ENCODE measurements at regions not wholly inside any gene's neighbourhood (a gene's known extent, or its start where the extent isn't known, plus 50 kb on each side); places are given as distances from the start of the nearest gene placed in this dataset.

DNA sequence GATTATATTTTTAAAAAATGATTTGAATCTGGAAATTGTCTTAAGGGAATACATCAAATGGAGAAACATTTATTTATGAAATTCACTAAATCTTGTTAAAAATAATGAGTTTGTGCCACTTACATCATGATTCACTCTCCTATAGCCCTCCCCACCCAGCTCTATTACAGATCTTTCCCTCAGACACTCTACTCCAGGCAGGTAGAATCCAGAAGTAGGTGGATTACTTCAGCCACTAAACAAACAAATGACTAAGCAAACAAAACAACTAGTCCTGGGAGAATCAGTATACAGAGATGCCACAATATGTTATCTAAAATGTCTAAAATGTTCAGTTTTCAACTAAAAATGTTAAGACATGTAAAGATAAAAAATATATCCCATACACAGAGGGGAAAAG is 608.1 kb upstream of the UBE2E2 start:
- no peak for DNase-seq (ENCODE audit: low spot score)

DNA sequence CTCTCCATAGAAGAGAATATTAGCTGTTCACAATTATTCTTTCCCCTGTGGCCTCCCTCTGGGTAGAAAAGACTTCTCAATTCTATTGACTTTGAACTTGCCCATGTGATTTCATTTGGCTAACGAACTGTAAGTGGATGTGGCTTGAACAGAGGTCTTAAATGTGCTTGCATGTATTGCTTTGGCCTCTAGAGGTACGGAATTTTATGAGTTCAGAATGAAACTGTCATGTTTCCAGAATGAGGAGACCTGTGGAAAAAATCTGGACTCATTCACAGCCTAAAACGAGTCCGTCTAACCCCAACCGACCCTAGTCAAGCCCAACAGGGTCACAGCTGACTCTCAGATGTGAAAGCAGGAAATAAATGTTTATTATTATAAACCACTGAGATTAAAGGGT is 596.7 kb upstream of the UBE2E2 start:
- peak; percentile 11 for DNase-seq (ENCODE audit: low spot score)

DNA sequence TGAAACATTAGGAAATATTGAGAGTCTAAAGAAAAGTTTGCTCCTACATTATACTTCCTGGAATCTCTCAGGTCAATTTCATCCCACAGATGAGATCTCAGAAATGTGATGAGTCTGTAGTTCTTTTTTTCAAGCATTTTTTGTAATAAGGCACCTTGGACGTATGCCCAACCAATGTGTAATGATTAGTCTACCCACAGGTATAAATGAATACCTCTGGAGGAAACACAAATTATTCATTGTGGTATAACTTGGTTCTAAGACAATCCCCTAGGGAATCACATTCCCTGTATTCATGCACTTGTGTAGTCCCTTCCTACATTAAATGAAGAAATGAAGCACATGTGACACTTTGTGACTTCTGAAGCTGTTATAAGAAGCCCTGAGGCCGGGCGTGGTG is 596.2 kb upstream of the UBE2E2 start:
- DNase-seq (ENCODE audit: low spot score): peak; percentile 88

DNA sequence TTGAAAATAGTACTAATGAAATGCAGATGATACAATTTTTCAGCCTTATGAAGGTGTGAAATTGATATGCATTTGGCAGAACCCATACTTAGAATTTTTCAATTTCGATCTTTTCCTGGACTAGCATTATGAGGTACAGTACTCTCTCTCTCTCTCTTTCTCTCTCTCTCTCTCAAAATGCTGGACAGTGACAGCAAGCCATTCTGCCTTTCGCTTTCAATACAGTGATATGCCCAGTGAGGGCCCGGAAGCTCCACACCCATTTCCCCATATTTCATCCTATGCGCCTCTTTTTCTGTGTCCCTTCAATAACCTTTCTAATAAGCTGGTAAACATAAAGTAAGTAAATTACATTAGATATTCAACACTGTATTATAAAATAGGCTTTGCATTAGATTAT is 595.0 kb upstream of the UBE2E2 start:
- no peak for DNase-seq (ENCODE audit: low spot score)

DNA sequence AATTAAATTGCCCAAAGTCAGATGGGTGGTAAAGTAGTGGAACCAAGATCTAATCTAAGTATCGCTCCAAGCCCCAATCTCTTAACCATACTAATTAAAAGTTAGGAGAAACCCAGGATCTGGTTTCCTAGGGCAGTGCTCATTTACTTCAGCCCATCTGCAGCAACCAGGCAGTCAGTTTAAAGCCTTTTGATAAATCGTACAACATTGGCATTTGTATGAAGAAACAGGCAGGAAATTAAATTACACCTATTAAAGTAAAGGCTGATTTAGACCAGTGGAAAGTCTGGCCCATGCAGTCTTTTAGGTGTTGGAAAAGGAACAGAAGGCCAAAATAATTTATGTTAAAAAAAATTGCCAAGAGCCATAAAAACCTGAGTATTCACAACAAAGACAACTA is 594.4 kb upstream of the UBE2E2 start:
- DNase-seq (ENCODE audit: low spot score): no peak

DNA sequence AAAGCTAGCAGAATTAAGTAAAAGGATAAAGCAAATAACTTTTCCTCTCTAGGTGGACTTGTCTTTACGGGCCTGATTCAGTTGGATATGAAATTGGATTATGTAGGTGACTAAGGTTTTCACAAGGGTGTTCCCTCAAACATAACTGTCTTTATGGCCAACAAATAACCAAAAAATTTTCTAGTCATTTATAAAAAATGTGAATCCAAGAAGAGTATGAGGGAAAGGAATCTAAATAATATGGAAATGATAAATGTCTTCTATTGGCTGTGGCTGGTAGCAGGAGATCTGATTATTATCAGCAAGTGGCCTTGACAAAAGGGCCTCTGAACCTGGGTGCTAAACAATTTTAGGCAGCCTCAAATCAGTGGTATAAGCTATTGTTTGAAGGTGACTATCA is 594.0 kb upstream of the UBE2E2 start:
- DNase-seq (ENCODE audit: low spot score): no peak

DNA sequence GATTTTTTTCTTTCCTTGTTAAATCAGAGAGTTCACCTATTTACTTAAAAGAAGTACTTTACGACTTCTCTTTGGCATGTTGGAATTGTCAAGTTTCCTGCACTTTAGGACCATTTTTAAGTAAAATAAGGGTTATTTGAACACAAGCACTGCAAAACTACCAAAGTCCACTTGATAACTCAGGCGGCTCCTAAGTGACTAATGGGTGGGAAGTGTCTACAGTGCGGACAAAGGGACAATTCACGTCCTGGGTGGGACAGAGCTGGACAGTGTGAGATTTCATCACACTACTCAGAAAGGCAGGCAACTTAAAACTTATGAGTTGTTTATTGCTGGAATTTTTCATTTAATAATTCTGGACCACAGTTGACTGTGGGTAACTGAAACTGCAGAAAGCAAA is 590.2 kb upstream of the UBE2E2 start:
- DNase-seq (ENCODE audit: low spot score): no peak

DNA sequence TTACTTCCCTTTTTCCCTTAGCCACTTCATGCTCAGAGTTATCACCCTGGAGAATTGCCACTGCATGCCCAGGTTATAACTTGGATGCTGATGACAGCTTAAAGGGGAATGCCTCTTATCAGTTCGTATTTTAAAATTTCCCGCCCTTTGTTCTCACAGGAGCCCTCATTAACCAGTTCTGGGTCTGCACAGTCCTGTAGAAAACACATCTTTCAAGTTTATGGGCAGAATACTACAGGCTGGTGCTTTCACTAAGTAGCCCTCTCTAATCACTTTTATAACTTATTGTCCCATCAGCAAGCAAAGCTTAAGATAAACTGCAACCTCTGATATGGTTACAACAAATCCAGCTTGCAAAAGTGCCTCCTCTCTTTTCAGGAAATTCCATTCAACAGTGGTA is 587.3 kb upstream of the UBE2E2 start:
- no peak for DNase-seq (ENCODE audit: low spot score)

DNA sequence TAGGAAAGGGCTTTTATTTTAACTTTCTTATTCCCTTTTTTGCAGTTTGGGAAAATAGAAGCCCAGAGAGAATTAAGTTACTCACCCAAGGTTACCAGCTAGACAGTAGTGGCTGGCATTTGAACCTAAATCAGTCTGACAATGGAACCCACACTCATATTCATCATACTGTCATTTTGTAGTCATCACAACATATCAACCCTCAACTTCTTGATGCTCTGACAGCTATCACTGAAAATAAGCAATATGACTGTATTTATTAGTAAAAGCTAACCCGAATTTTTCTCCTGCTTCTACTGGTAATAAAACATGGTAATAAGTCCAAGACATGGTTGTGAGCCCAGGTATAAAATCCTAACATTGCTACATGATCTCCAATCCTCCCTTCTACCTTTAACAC is 585.8 kb upstream of the UBE2E2 start:
- no peak for DNase-seq (ENCODE audit: low spot score)

DNA sequence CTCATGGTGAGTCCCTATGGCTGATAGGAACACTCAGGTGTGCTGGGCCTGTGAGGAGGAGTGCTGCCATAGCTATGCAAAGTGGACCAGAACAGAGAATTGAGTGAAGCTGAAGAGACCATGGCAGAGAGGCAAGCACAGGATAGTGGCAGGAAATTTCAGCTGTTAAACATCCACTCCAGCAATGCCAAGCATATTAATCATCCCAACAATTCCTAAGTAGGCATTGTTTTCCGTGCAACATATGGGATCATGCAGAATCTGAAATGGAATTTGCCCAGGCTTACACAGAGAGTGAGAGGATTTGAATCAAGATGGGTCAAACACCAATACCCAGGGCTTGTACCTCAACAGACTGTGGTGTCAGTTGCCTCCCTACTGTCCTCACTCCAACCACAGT is 582.6 kb upstream of the UBE2E2 start:
- peak; percentile 32 for DNase-seq (ENCODE audit: low spot score)

DNA sequence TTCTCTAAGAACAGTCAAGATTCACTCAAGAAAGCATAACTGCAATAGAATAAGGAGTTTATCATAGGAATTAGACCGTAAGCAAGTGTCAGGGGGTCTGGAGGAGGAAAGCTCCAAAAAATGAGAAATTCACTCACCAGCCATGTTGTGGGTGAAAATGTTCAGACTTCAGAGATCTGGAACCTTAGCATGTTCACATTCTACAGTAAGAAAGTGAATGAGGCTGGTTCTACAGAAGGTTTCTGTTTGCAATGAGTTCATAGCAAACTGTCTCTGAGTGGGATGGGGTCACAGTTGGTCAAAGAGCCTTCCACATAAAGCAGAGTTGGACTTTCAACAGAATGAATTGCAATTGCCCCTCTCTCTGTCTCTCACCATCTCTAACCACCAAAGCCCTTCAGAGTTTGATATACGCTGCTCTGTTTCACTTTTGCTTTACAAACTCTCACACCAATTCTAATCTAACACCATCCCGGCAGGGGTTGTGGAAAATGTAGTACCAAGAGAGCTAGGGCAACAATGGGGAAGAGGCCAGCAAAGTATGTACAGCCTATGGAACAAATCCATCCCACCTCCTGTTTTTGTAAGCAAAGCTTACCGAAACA is 581.8 kb upstream of the UBE2E2 start:
- no peak for DNase-seq (ENCODE audit: low spot score)

DNA sequence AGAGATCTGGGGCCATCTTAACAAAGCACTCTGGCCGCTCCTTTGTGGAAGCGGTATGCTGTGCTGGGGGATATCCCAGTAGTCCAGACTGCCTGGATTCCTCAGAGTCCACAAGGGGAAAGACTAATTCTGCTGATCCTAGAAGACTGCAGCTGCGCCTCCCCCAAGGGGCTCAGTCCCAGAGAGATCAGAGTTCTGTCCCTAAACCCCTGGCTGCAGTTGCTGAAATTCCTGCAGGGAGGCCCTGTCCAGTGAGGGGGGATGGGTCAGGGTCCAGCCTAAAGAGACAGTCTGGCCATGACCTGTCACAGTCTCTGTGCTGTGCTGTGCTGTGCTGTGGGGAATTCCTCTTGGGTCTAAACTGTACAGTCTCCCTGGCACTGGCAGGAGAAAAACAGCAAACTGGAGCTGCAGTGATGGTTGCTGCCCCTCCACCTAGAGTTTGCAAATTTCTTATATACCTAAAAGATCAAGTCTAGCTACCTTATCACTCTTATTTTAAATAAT is 575.1 kb upstream of the UBE2E2 start:
- no peak for DNase-seq (ENCODE audit: low spot score)

DNA sequence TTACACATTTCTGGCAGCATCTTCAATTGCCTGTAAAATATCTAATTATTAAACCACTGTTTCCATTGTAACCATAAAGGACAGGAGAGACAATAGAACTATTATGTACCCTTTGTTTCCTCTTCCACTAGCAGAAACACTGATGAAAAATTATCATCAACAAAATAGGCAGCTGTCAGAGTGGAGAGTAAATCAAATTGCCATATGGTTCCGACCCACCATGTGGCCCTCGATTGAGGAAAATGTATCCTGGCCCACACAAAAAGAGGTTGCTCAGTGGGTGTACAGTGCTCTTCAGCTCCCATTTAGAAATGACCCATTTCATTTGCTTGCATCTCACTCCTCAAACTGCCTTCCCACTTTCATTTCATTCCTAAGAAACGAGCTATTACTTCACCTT is 570.6 kb upstream of the UBE2E2 start:
- no peak for DNase-seq (ENCODE audit: low spot score)

DNA sequence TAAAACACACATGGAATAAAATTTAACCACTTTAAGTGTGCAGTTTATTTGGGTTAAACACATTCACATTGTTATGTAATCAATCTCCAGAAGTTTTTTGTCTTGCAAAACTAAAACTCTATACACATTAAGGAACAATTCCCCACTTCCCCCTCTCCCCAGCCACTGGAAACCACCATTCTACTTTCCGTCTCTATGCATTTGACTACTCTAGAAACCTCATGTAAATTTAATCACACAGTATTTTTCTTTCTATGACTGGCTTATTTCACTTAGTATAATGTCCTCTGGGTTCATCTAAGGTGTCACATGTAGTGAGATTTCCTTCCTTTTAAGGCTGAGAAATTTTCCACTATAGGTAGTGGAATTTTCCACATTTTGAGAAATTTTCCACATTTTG is 568.7 kb upstream of the UBE2E2 start:
- DNase-seq (ENCODE audit: low spot score): no peak

DNA sequence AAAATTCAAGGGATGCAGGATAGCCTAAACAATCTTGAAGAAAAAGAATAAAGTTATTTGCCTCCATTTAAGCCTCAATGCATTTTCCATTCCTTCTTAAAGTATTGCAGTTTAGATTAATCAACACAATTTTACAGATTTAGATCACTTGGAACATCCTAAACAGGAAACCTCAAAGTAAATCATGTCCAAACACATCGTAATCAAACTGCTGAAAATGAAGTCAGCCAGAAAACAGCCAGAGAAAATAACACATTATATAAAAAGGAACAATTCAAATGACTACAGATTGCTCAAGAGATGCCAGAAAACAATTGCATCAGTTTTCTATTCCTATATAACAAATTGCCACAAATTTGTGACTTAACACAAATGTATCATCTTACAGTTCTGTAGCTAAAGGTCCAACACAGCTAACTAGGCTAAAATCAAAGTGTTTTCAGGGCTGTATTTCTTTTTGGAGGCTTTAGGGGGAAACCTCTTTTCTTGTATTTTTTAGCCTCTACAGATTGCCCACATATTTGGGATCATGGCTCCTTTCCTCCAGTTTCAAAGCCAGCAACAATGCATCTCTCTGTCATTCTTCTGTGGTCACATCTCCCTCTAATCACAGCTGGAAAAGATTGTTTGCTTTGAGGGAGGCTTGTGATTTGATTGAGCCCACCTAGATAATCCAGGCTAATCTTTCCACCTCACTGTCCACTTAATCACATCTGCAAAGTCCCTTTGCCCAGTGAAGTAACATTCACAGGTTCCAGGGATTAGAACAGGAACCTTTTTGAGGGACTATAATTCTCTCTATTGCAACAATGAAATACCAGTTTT is 543.3 kb upstream of the UBE2E2 start:
- no peak for DNase-seq (ENCODE audit: low spot score)

DNA sequence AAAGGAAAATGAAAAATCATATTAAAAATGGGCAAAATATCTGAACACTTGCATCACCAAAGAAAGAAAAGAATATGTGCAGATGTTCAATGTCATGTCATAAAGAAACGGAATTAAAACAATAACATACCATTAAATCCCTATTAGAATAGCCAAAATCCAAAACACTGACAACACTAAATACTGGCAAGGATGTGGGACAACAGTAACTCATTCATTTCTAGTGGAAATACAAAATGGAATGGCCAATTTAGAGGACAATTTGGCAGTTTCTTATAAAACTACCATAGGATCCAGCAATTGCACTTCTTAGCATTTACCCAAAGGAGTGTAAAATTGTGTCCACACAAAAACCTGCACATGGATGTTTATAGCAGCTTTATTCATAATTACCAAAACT is 542.5 kb upstream of the UBE2E2 start:
- no peak for DNase-seq (ENCODE audit: low spot score)

DNA sequence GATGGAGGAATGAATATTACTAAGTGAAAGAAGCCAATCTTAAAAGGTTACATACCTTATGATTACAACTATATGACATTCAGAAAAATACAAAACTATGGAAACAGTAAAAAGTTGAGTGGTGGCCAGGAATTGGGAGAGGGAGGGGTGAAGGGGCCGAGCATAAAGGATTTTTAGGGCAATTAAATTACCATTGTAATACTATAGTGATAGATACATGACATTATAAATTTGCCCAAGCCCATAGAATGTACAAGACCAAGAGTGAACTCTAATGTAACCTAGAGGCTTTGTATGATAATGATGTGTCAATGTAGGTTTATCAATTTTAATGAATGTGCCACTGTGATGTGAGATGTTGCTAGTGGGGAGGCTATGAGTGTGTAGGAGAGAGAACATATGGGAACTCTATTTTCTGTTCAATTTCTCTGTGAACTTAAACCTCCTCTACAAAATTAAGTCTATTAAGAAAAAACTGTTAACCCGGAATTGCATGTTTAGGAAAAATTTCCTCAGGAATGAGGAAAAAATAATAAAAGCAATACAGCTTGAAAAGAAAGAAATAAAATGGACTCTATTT is 541.9 kb upstream of the UBE2E2 start:
- DNase-seq (ENCODE audit: low spot score): no peak

DNA sequence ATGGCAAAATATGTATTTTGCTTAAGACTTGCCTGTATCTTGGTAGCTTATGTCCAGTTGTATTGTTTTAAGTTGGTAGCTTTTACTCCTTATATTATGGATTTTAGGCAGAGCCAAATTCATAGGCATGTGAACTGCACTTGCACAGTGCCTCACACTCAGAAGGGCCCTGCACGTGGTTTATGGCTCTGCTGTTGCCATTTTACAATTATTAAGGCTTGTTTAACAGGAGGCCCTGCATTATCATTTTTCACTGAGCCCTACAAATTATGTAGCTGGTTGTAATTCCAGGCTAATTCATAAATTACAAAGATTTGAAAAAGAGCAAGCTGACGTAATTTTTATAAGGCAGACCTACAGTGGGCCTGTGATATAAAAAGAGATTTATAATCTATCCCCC is 537.6 kb upstream of the UBE2E2 start:
- no peak for DNase-seq (ENCODE audit: low spot score)

DNA sequence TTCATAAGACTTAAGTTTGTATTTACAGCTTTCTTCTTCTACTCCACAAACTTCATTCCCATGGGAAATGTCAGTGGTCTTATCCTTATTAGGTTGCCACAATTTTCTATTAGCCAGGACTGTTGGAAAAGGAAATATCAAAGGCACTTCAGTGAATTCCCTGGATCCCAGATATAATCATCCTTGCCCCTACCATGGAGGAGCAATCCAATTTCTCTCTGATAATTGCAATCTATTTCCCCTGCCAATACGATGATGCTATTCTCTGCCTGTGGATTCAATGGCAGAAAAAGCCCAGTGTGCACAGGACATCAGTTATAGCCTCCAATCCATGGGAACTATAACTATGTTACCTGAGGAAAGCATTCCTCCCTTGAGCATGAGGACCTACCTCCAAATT is 536.4 kb upstream of the UBE2E2 start:
- DNase-seq (ENCODE audit: low spot score): no peak

DNA sequence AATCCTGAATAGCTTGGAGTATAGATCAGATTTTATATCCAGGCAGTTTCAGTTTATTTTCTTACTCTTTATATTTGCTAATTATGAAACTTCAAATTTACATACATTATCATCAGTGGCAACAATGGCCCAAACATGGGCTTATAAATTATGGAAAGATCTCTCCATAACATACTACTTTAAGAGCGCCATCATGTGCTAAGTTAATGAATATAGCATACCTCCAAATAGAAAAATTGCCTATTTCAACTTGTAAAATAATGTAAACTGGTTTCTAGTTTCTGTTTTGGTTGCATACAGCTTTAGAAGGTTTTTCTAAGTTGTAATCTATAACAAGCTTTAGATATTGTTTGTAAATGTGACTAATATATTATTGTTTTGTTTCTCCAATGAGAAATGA is 531.3 kb upstream of the UBE2E2 start:
- no peak for DNase-seq (ENCODE audit: low spot score)

DNA sequence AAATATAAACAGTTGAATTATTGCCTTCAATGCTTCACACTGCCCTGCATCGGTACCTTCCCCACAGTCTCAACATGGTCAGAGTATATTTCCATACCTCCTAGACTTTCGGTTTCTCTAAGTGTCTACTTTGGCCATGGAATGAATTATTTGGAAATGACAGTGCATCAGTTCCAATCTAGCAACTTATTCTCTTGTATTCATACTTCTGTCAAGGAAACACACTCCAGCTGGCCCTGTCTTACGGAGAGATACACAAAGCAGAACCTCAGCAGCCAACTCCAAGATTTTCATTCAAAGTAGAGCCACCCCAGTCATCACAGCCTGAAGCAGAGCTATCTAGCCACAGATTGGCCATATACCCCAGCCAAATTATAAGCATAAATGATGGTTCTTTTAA is 518.4 kb upstream of the UBE2E2 start:
- DNase-seq (ENCODE audit: low spot score): no peak

DNA sequence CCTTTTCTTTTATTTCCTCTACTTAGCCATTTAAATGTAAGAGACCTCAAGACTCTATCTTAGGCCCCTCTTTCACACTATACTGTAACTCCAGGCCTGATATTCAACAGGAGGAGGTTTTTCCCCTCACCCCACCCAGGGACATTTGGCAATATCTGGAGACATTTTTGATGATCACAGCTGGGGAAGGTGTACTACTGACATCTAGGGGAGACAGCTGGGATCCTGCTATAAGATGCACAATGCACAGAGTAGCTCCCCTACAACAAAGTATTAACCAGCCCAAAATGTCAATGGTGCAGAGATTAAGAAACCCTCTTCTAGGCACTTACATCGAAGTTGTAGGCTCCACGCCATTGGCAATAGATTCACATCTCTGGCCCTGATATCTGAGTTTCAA is 517.5 kb upstream of the UBE2E2 start:
- DNase-seq (ENCODE audit: low spot score): peak; percentile 20

DNA sequence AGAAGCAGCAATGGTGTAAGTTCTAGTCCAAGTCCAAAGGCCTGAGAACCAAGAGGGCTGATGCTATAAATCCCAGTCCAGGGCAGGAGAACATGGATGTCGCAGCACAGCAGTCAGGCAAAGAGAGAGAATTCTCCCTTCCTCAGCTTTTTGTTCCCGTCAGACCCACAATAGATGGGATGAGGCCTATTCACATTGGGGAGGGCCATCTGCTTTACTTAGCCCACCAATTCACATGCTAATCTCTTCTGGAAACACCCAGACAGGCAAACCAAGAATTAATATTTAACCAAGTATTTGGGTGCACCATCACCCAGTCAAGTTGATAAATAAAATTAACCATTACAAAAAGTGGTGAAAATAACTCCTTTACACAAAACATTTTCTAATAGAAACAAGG is 511.7 kb upstream of the UBE2E2 start:
- DNase-seq (ENCODE audit: low spot score): no peak

All from kidney tubule cell (primary cell).